ENCODE measurements at regions not wholly inside any gene's neighbourhood (a gene's known extent, or its start where the extent isn't known, plus 50 kb on each side); places are given as distances from the start of the nearest gene placed in this dataset.
"Not testable (repeated sequence)": the region's sequence is repeated elsewhere in the genome, so short reads cannot be mapped to it uniquely, and the experiment has no call there.

DNA sequence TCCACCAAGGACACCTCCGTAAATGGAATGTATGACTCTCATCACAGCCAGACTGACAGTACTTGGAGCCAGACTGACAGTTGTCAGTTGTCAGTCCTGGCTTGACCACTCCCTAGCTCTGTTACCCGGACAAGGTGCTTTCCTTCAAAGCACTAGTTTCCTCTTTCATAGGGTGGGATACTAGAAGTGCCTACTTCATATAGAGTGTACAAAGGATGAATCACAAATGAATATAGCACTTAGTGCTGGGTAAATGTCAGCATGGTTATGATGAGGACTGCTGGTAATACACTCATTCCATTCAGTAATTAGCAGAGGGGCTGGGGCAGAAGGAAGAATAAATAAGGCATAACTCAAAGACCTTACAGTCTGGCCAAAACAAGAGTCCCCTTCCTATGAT, 91.4 kb downstream of the ARL4C start:
- DNase-seq, result no peak

DNA sequence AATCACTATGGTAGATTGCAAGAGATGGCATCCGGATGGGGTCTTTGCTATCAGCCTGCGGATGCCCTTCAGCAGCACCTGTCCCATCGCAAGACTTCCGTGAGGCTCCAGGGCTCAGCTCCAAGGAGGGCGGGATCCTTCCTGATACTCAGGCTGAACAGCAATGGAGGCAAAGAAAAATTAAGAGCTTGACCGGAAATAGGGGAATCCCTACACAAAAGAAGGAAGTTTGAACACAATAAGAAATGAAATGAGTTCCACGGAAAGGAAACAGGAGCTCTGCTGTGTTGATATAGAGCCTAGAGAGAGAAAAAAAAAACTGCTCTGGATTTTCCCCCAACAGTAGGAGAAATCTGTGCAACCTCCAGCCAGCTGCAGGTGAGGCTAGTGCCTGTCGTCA, 91.9 kb downstream of the ARL4C start:
- DNase-seq, result no peak

GRCh38 chr2:234403751-234404150, 93.1 kb downstream of the ARL4C start:
- DNase-seq, result no peak

DNA sequence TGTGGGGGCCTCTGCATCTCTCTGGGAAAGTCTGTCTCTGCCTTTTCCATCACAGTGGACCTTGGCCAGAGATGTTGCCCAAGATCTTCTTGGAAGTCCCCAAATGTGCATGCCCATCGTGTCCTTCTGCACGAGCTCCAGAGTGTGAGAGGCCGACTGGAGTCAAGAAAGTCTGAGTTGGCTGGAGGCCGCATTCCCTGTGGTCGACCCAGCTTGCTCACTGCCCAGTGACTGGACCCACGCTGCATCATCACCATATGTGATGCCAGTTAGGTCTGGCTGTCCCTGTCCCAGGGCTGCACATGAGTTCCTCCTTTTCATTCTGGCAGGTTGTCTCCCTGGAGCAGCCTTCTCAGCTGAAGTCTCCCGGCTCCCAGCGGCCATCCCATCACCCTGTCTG, 93.8 kb downstream of the ARL4C start:
- no peak for DNase-seq

DNA sequence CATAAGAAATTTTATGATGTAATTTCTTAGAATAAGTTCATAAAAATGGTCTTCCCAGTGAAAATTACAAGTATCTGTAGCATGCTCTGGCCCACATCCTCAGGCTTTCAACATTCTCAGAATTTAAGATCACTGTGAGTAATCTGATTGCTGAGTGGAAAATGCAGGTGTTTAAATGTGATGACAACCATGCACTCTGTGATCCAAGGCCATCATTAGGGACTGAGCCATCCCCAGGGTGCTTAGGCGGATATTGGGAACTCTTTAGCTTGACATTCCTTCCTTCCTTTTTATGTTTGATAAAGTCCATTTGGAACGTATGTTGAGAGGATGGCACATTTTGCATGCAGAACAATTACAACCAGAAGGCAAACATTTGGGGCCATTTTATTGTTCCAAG, 95.5 kb downstream of the ARL4C start:
- no peak for DNase-seq

- no peak for DNase-seq
Observed at GRCh38 chr2:234399451-234400246, 97.2 kb downstream of the ARL4C start.

DNA sequence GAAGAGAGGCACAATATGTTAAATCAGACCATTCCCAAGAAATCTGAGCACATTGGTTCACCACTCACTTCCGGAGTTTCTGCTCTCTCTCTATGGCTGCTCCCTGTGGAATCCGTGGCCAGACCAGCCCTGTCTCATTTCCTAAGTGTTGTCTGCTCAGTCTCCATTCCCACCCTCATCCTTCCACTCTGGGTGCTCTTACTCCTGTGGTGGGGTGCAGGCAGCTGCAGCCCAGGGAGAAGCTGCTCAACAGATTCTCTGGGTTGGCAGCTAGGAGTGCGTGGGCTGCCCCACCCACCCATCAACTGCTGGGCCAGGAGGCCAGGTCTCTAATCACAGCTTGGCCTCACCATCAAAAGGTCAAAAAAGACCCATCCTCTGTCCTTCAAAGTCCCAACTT, 98.3 kb downstream of the ARL4C start:
- DNase-seq, result peak; percentile 53

GRCh38 chr2:234395891-234396420, 100.9 kb downstream of the ARL4C start:
- peak; percentile 61 for DNase-seq

DNA sequence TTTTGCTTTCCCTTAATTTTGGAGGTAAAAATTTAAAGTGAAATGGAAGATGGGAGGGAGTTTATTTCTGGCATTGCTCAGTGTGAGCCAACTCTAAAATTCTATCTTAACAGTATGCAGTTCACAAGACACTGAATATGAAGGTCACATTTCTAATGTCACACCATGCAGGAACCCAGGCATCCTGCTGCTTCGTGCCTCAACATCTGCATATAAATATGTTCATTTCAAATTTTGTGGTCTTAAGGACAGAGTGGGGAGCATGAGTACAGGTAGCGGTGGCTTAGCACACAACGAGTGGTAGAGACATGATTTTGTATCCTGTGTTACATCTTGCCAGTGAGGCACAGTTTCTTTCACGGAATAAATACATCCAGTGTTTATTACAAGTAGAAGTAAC, 102.4 kb downstream of the ARL4C start:
- no peak for DNase-seq

DNA sequence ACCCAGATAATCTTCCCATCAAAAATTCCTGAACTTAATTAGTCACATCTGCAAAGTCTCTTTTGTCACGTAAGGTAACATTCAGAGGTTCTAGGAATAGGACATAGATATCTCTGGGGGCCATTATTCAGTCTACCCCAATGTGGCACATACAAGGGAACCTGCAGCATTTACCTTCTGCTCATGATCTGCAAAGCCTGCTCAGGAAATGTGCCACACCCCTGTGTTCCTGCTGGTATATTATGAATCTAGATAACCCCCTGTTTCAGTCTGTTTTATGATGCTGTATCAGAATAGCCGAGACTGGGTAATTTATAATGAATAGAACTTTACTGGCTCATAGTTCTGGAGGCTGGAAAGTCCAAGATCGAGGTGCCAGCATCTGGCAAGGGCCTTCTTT, 103.5 kb downstream of the ARL4C start:
- no peak for DNase-seq

DNA sequence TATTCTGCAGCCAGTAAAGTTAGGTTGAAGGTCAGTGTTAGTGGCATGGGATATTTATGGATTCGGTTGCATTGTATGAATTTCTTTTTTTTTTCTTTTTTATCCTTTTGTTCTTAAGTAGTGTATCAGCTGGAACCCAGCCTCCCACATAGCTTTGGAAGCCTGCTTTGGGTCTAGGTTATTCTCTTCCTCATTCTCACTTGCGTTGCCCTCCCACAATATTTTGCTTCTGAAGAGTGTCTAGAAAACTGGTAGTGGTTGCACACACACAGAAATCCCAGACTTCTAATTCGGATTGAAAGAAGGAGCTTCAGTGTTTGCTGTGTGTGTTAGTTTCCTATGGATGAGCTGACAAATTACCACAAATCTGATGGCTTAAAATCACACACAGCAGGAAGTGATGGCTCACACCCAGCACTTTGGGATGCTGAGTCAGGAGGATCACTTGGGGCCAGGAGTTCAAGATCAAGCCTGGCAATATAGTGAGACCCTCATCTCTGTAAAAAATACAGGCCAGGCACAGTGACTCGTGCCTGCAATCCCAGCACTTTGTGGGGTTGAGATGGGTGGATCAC, 104.8 kb downstream of the ARL4C start:
- DNase-seq, result no peak

GRCh38 chr2:234391625-234392024, 105.3 kb downstream of the ARL4C start:
- DNase-seq, result no peak

DNA sequence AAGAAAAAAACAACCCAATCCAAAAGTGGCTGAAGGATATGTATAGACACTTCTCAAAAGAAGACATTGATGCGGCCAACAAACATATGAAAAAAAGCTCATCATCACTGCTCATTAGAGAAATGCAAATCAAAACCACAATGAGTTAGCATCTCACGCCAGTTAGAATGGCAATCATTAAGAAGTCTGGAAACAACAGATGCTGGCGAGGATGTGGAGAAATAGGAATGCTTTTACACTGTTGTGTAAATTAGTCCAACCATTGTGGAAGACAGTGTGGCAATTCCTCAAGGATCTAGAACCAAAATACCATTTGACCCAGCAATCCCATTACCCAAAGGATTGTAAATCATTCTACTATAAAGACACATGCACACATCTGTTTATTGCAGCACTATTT, 107.2 kb downstream of the ARL4C start:
- DNase-seq, result not testable (repeated sequence)

DNA sequence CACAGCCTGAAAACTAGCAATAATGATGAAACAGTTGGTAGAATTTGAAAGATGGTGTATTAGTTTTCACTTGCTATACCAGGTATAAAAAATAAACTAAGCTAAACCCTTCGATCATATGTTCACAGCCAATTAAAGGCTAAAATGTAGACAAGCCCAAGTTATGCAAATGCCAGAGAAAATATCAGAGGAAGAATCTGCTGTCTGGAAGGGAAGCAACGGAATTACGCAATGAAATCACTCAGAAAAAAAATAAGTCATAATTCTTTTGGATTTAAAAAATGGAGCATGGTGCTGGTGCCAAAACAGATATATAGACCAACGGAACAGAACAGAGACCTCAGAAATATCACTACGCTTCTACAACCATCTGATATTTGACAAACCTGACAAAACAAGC, 108.3 kb downstream of the ARL4C start:
- no peak for DNase-seq

GRCh38 chr2:234386971-234387370, 109.9 kb downstream of the ARL4C start:
- no peak for DNase-seq

- no peak for DNase-seq
Observed at GRCh38 chr2:234382131-234382530, 114.8 kb downstream of the ARL4C start.

GRCh38 chr2:234378958-234379357, 117.9 kb downstream of the ARL4C start:
- DNase-seq, result not testable (repeated sequence)

DNA sequence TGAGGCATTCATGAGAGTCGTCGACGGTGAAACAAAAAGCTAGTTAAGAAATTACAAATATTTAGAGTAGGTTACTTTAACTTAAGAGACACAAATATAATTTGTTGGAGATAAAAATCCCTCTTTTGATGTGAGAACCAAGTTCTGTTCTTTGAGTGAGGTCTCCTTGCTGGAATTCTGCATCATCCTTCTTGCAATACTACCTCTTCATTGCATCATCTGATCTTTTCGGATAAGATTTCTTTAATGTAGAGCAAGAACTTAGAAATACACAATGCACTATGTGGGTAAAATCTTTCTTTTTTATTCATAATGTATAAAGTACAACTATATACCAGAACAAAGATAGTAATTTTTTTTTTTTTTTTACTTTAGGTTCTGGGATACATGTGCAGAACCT, 118.4 kb downstream of the ARL4C start:
- no peak for DNase-seq

DNA sequence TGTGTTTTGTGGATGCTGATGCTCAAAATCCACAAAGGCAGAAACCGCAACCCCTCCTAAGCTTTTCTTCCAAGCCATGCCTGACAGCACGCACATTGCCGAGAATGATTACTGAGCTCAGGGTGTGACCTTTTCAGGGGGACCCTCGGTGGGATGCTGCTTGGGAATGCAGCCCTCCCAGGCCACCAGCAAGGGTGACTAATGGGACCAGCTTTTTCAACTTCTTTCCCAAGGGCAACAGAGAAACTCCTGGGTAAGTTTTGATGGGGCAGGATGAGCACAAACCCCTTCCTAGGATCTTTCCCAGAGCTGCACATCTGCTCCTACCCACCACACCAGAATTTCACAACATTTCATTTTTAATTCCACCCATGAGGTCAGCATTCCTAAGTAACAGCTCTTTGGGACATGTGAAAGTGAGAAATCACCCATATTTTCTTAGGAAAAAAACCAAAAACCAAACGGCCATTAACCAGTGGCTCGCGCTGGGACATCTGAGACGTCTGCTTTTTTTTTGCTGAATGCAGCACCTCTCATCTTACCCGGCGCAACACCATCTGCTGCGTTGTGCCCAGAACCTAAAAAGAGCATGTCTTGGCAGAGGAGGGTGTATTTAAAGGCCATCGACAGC, 119.0 kb downstream of the ARL4C start:
- no peak for DNase-seq

GRCh38 chr2:234376229-234376628, 120.7 kb downstream of the ARL4C start:
- DNase-seq, result no peak

DNA sequence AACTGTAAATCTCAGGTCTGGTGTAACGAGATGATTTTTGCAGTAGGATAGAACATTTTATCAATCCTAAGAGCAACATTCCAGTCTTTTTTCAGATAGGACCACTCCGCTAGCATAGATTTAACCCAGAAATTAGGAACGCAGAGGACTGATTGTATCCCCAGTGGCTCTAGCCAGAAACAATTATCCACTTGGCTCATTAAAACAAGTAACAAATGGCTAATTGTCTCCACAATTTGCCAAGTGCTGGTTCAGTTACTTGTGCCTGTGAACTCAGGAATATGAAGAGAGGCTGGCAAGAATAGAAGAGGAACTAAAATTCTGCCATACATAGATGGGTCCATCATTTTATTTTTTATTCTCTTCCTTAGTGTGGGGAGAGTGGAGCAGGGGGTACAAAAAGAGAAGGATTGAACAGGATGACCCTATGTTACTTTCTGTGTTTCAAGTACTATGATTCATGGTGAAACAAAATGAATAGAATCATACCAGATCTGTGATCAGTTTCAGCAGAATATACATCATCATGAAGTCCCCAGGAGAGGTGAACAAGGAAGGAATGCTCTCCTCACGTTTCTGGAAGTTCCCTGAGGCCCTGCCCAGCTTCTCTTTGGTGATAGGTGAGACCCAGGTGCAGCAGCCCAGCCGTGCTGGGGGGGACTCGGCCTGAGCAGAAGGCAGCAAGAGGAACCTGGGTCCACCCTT, 121.6 kb downstream of the ARL4C start:
- no peak for DNase-seq

- DNase-seq, result no peak
Observed at GRCh38 chr2:234374736-234375135, 122.1 kb downstream of the ARL4C start.

DNA sequence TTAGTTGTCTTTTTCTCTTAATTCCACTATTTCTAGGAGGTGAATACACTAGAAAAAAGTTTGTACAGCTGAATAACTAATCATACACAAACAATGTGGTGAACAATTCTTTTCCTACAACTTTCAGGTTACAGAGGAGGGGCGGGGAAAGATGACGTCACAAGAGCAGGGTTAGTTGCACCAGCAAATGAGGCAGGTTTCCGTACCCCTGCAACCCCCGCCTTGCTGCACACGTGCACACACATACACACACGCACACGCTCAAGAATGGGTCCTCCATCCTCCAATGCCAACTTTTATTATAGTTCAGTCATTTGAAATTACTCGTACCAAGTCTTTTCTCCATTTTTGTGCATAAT, 122.8 kb downstream of the ARL4C start:
- no peak for DNase-seq

Data from left hindlimb (tissue), 1 donor.